Glomerular endothelial cell (primary cell): ENCODE measurements at regions not wholly inside any gene's neighbourhood (a gene's known extent, or its start where the extent isn't known, plus 50 kb on each side); places are given as distances from the start of the nearest gene placed in this dataset.
"Not testable (repeated sequence)": the region's sequence is repeated elsewhere in the genome, so short reads cannot be mapped to it uniquely, and the experiment has no call there.

Source experiments
- DNase-seq: peaks from one replicate; pipeline ENCODE4 v3.0.0-alpha.2; 2011; ENCODE audit warnings: low read depth, low spot score; ENCODE audit errors: extremely low read depth

DNA sequence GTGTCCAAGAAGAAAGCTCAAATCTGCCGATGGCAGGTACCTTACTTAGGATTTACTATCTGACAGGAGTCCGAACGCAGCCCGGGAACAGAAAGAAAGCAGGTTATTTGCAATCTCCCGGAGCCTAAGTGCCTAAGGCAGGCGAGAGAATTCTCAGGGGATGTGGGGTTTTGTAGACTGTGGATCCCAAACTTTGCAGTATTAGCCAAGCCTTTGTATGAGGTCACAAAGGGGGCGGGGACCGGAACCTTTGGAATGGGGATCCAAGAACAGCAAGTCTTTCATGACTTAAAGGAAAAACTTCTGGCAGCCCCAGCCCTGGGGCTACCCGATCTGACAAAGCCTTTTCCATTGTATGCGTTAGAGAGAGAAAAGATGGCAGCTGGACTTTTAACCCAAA, 80.6 kb upstream of the RUBCNL start:
- DNase-seq: not testable (repeated sequence)

DNA sequence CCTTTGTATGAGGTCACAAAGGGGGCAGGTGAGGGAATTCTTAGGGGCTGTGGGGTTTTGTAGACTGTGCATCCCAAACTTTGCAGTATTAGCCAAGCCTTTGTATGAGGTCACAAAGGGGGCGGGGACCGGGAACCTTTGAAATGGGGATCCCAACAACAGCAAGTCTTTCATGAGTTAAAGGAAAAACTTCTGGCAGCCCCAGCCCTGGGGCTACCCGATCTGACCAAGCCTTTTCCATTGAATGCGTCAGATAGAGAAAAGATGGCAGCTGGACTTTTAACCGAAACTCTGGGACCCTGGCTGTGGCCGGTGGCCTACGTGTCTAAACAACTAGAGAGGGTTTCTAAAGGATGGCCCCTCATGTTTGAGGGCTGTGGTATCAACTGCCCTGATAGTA, 79.0 kb upstream of the RUBCNL start:
- DNase-seq: not testable (repeated sequence)

DNA sequence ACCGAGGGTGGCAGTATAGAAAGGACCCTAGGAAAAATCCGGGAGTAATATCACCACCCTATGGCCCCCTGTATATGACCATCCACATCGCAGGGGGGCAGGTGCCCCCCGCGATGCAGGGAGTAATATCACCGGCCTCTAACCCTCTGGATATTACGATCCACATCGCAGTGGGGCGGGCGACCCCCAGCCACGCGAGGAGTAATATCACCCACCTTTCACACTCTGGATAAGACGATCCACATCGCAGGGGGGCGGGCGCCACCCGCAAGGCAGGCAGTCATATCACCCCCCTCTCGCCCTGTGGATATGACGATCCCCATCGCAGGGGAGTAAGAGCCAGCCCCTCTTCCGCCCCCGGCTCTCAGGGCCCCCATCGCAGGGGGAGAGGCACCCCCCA, 76.7 kb upstream of the RUBCNL start:
- DNase-seq: no peak

GRCh38 chr13:46460223-46460622, 73.2 kb upstream of the RUBCNL start:
- not testable (repeated sequence) for DNase-seq

- not testable (repeated sequence) for DNase-seq
Observed at GRCh38 chr13:46457255-46457654, 70.2 kb upstream of the RUBCNL start.

DNA sequence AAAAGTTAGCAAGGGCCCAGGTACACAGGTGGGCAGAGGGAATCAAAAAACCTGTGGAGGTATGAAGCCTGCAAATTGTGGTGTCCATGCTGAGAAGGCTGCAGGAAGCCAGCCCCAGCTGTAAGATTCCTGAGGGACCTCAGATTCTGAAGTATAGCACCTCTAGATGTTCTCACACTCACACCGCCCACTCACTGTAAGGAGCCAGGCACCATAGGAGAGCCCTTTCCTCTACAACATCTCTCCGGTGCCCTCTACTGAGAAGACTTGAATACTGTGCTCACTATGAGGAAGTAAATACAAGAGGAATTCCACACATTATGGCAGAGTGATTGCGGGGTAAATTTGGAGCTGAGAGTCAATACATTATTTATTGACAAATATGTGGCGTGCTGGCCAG, 68.9 kb upstream of the RUBCNL start:
- DNase-seq: not testable (repeated sequence)

GRCh38 chr13:46451145-46451544, 64.1 kb upstream of the RUBCNL start:
- not testable (repeated sequence) for DNase-seq

DNA sequence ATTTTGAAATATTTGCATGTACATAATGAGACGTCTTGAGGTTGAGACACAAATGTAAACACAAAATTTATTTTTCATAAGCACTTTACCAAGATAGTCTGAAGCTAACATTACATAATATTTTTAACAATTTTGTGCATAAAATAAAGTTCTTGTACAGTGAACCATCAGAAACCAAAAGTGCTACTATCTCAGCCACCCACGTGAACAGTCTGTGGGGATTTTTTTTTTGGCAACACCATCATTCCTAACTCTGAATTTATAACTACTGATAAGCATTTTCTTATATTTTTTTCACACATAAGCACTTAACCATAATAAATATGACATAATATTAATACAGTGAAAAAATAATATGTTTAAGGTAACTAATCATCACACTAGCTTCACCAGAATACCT, 62.9 kb upstream of the RUBCNL start:
- not testable (repeated sequence) for DNase-seq

- not testable (repeated sequence) for DNase-seq
Observed at GRCh38 chr13:46448148-46448547, 61.1 kb upstream of the RUBCNL start.

- not testable (repeated sequence) for DNase-seq
Observed at GRCh38 chr13:46437808-46438404, 50.9 kb upstream of the RUBCNL start.
